ENCODE measurements at regions not wholly inside any gene's neighbourhood (a gene's known extent, or its start where the extent isn't known, plus 50 kb on each side); places are given as distances from the start of the nearest gene placed in this dataset.

- Histone ChIP-seq H3K4me3 (ENCODE audit: low read length) (no peak overlapping the region), H3K27ac (ENCODE audit: low read depth, low read length) (no peak overlapping the region), H3K9me3 (ENCODE audit: low read length) (no peaks in the 10 kb centered on the region), H3K36me3 (ENCODE audit: insufficient read depth, low read length) (no peaks in the 10 kb centered on the region), H3K4me1 (ENCODE audit: insufficient read depth, low read length) (no peaks in the 10 kb centered on the region), H3K27me3 (ENCODE audit: insufficient read depth, low read length, poor library complexity, severe bottlenecking) (no peaks in the 10 kb centered on the region)
- Mint-ChIP-seq H3K36me3 (peaks cover 0 to 4% (median 0%) of the 10 kb centered on the region in 3 donors), H3K27ac (peak overlapping the region in 1 of 8 donors; percentile 6), H3K9me3 (peaks cover 0 to 2% (median 0%) of the 10 kb centered on the region in 5 donors), H3K4me1 (no peaks in the 10 kb centered on the region), H3K27me3 (peaks cover under 1 to 6% of the 10 kb centered on the region in 2 donors), H3K4me3 (no peak overlapping the region)
- DNase-seq: no peak
- ChIA-PET CTCF (no interaction called here), POLR2A (no interaction called here)
Measured at GRCh38 chr20:39129523-39129922, 167.4 kb downstream of the DHX35 start.

GRCh38 chr20:39124064-39124463 lies 161.9 kb downstream of the DHX35 start:
- CTCF ChIA-PET: no interaction called here
- Mint-ChIP-seq H3K27me3 (peaks cover 27 to 37% of the 10 kb centered on the region in 2 donors), H3K36me3 (peaks cover 0 to 2% (median 0%) of the 10 kb centered on the region in 3 donors), H3K9me3 (peaks cover 0 to 2% (median 0%) of the 10 kb centered on the region in 5 donors), H3K4me1 (no peaks in the 10 kb centered on the region), H3K27ac (no peak overlapping the region), H3K4me3 (no peak overlapping the region)
- Histone ChIP-seq H3K4me1 (ENCODE audit: insufficient read depth, low read length) (no peaks in the 10 kb centered on the region), H3K36me3 (ENCODE audit: insufficient read depth, low read length) (no peaks in the 10 kb centered on the region), H3K4me3 (ENCODE audit: low read length) (no peak overlapping the region), H3K27ac (ENCODE audit: low read depth, low read length) (no peak overlapping the region), H3K9me3 (ENCODE audit: low read length) (no peaks in the 10 kb centered on the region), H3K27me3 (ENCODE audit: insufficient read depth, low read length, poor library complexity, severe bottlenecking) (no peaks in the 10 kb centered on the region)
- POLR2A ChIA-PET: no interaction called here
- DNase-seq: no peak

GRCh38 chr20:39123185-39123557 lies 161.0 kb downstream of the DHX35 start:
- DNase-seq: no peak
- no peak overlapping the region for H3K4me3 ChIP-seq (ENCODE audit: low read length)
- H3K27ac ChIP-seq (ENCODE audit: low read depth, low read length): no peak overlapping the region
- no peaks in the 10 kb centered on the region for H3K36me3 ChIP-seq (ENCODE audit: insufficient read depth, low read length)
- H3K4me3 Mint-ChIP-seq: no peak overlapping the region
- ChIA-PET CTCF (no interaction called here), POLR2A (no interaction called here)
- H3K27me3 ChIP-seq (ENCODE audit: insufficient read depth, low read length, poor library complexity, severe bottlenecking): no peaks in the 10 kb centered on the region
- H3K27me3 Mint-ChIP-seq: peaks cover 31 to 42% of the 10 kb centered on the region in 2 donors
- no peaks in the 10 kb centered on the region for H3K9me3 ChIP-seq (ENCODE audit: low read length)
- H3K9me3 Mint-ChIP-seq: peaks cover 0 to 2% (median 0%) of the 10 kb centered on the region in 5 donors
- no peaks in the 10 kb centered on the region for H3K4me1 ChIP-seq (ENCODE audit: insufficient read depth, low read length)
- H3K4me1 Mint-ChIP-seq: no peaks in the 10 kb centered on the region
- peak overlapping the region in 1 of 8 donors; percentile 45 for H3K27ac Mint-ChIP-seq
- H3K36me3 Mint-ChIP-seq: peaks cover 0 to 2% (median 0%) of the 10 kb centered on the region in 3 donors

GRCh38 chr20:39117491-39117890 lies 155.3 kb downstream of the DHX35 start:
- ChIA-PET POLR2A (no interaction called here), CTCF (no interaction called here)
- Histone ChIP-seq H3K27ac (ENCODE audit: low read depth, low read length) (no peak overlapping the region), H3K27me3 (ENCODE audit: insufficient read depth, low read length, poor library complexity, severe bottlenecking) (no peaks in the 10 kb centered on the region), H3K4me1 (ENCODE audit: insufficient read depth, low read length) (no peaks in the 10 kb centered on the region), H3K36me3 (ENCODE audit: insufficient read depth, low read length) (no peaks in the 10 kb centered on the region), H3K4me3 (ENCODE audit: low read length) (no peak overlapping the region), H3K9me3 (ENCODE audit: low read length) (no peaks in the 10 kb centered on the region)
- peaks cover 44 to 64% of the 10 kb centered on the region in 2 donors for H3K27me3 Mint-ChIP-seq
- H3K36me3 Mint-ChIP-seq: no peaks in the 10 kb centered on the region
- no peaks in the 10 kb centered on the region for H3K9me3 Mint-ChIP-seq
- H3K4me1 Mint-ChIP-seq: no peaks in the 10 kb centered on the region
- H3K27ac Mint-ChIP-seq: no peak overlapping the region
- H3K4me3 Mint-ChIP-seq: no peak overlapping the region
- DNase-seq: no peak

GRCh38 chr20:39116020-39116419 lies 153.9 kb downstream of the DHX35 start:
- Histone ChIP-seq H3K36me3 (ENCODE audit: insufficient read depth, low read length) (no peaks in the 10 kb centered on the region), H3K27me3 (ENCODE audit: insufficient read depth, low read length, poor library complexity, severe bottlenecking) (peaks cover 5% of the 10 kb centered on the region), H3K27ac (ENCODE audit: low read depth, low read length) (no peak overlapping the region), H3K4me3 (ENCODE audit: low read length) (no peak overlapping the region), H3K9me3 (ENCODE audit: low read length) (no peaks in the 10 kb centered on the region), H3K4me1 (ENCODE audit: insufficient read depth, low read length) (no peaks in the 10 kb centered on the region)
- ChIA-PET POLR2A (no interaction called here), CTCF (no interaction called here)
- no peak for DNase-seq
- H3K9me3 Mint-ChIP-seq: no peaks in the 10 kb centered on the region
- no peak overlapping the region for H3K4me3 Mint-ChIP-seq
- no peaks in the 10 kb centered on the region for H3K4me1 Mint-ChIP-seq
- no peaks in the 10 kb centered on the region for H3K36me3 Mint-ChIP-seq
- peaks cover 49 to 63% of the 10 kb centered on the region in 2 donors for H3K27me3 Mint-ChIP-seq
- H3K27ac Mint-ChIP-seq: no peak overlapping the region

GRCh38 chr20:39112178-39112743 lies 150.1 kb downstream of the DHX35 start:
- Mint-ChIP-seq H3K4me3 (no peak overlapping the region), H3K27me3 (peaks cover 37 to 62% of the 10 kb centered on the region in 2 donors), H3K27ac (no peak overlapping the region), H3K36me3 (peaks cover 0 to 2% (median 0%) of the 10 kb centered on the region in 3 donors), H3K9me3 (peaks cover 0 to 3% (median 0%) of the 10 kb centered on the region in 5 donors), H3K4me1 (no peaks in the 10 kb centered on the region)
- H3K9me3 ChIP-seq (ENCODE audit: low read length): no peaks in the 10 kb centered on the region
- no peak overlapping the region for H3K27ac ChIP-seq (ENCODE audit: low read depth, low read length)
- no peak for DNase-seq
- H3K36me3 ChIP-seq (ENCODE audit: insufficient read depth, low read length): no peaks in the 10 kb centered on the region
- no peak overlapping the region for H3K4me3 ChIP-seq (ENCODE audit: low read length)
- H3K27me3 ChIP-seq (ENCODE audit: insufficient read depth, low read length, poor library complexity, severe bottlenecking): peaks cover 5% of the 10 kb centered on the region
- ChIA-PET CTCF (interaction anchor here (1.2 kb wide), 1 partner anchor 1851 kb away, joined by 4 read pairs; no protein-coding TSS in a partner anchor), POLR2A (no interaction called here)
- no peaks in the 10 kb centered on the region for H3K4me1 ChIP-seq (ENCODE audit: insufficient read depth, low read length)

GRCh38 chr20:39111359-39112177 lies 149.4 kb downstream of the DHX35 start:
- Histone ChIP-seq H3K9me3 (ENCODE audit: low read length) (no peaks in the 10 kb centered on the region), H3K27ac (ENCODE audit: low read depth, low read length) (no peak overlapping the region), H3K36me3 (ENCODE audit: insufficient read depth, low read length) (no peaks in the 10 kb centered on the region), H3K4me3 (ENCODE audit: low read length) (no peak overlapping the region), H3K4me1 (ENCODE audit: insufficient read depth, low read length) (no peaks in the 10 kb centered on the region), H3K27me3 (ENCODE audit: insufficient read depth, low read length, poor library complexity, severe bottlenecking) (peaks cover 5% of the 10 kb centered on the region)
- Mint-ChIP-seq H3K27ac (no peak overlapping the region), H3K36me3 (peaks cover 0 to 4% (median 0%) of the 10 kb centered on the region in 3 donors), H3K27me3 (peaks cover 34 to 58% of the 10 kb centered on the region in 2 donors), H3K4me3 (no peak overlapping the region), H3K4me1 (no peaks in the 10 kb centered on the region), H3K9me3 (peaks cover 0 to 3% (median 0%) of the 10 kb centered on the region in 5 donors)
- CTCF ChIA-PET: interaction anchor here (1.2 kb wide), 1 partner anchor 1851 kb away, joined by 4 read pairs; no protein-coding TSS in a partner anchor
- POLR2A ChIA-PET: no interaction called here
- DNase-seq: no peak

GRCh38 chr20:39110819-39111136 lies 148.6 kb downstream of the DHX35 start:
- Mint-ChIP-seq H3K9me3 (peaks cover 0 to 5% (median 2%) of the 10 kb centered on the region in 5 donors), H3K36me3 (peaks cover 0 to 4% (median 0%) of the 10 kb centered on the region in 3 donors), H3K4me3 (no peak overlapping the region), H3K27ac (peak overlapping the region in 2 of 8 donors; percentile 26 to 39), H3K4me1 (no peaks in the 10 kb centered on the region), H3K27me3 (peaks cover 32 to 55% of the 10 kb centered on the region in 2 donors)
- H3K9me3 ChIP-seq (ENCODE audit: low read length): no peaks in the 10 kb centered on the region
- H3K27me3 ChIP-seq (ENCODE audit: insufficient read depth, low read length, poor library complexity, severe bottlenecking): peaks cover 5% of the 10 kb centered on the region
- H3K4me3 ChIP-seq (ENCODE audit: low read length): no peak overlapping the region
- no peaks in the 10 kb centered on the region for H3K36me3 ChIP-seq (ENCODE audit: insufficient read depth, low read length)
- ChIA-PET POLR2A (no interaction called here), CTCF (interaction anchor here (0.9 kb wide), 1 partner anchor 17 kb away, joined by 4 read pairs; no protein-coding TSS in a partner anchor)
- DNase-seq: no peak
- H3K4me1 ChIP-seq (ENCODE audit: insufficient read depth, low read length): no peaks in the 10 kb centered on the region
- no peak overlapping the region for H3K27ac ChIP-seq (ENCODE audit: low read depth, low read length)
